Ovary (tissue), 3 donors: ENCODE measurements at regions not wholly inside any gene's neighbourhood (a gene's known extent, or its start where the extent isn't known, plus 50 kb on each side); places are given as distances from the start of the nearest gene placed in this dataset.

Source experiments
- CTCF ChIP-seq, 3 donors: fragments of 450-650 bp in 2 of 3; fragments of 200-600 bp in 1 of 3; IDR thresholded peaks; one replicate each; pipeline versions ENCODE4 v1.5.1 to v1.8.0; 2016 to 2022; ENCODE audit warnings: antibody characterized with exemption in 3 of 3, mild to moderate bottlenecking in 1 of 3
- EP300 ChIP-seq: sonication (generic); formaldehyde crosslinking; IDR thresholded peaks from one replicate; pipeline ENCODE4 v1.6.1; 2017; ENCODE audit warnings: antibody characterized with exemption
- POLR2A ChIP-seq: fragments of 450-650 bp; IDR thresholded peaks from one replicate; pipeline ENCODE4 v1.6.1; 2017; ENCODE audit warnings: antibody characterized with exemption, mild to moderate bottlenecking, moderate library complexity
- donor health status: DM: no; HTN: no; CAD: no.

- TF ChIP-seq CTCF (IDR thresholded peaks at IDR 0.05) (no peak), POLR2A (no peak), EP300 (no peak)
These were observed 297.0 kb upstream of the NCAM2 start for GRCh38 chr21:20701235-20701634.
